CD4-positive, alpha-beta T cell treated with Interleukin-17A for 4 hours (primary cell): ENCODE measurements at regions not wholly inside any gene's neighbourhood (a gene's known extent, or its start where the extent isn't known, plus 50 kb on each side); places are given as distances from the start of the nearest gene placed in this dataset.
"Not testable (repeated sequence)": the region's sequence is repeated elsewhere in the genome, so short reads cannot be mapped to it uniquely, and the experiment has no call there.

Source experiments
- DNase-seq: peaks from one replicate; pipeline ENCODE4 v3.0.0-alpha.2; 2020; ENCODE audit warnings: mixed read lengths

GRCh38 chr12:123059500-123059899, 79.0 kb downstream of the ARL6IP4 start:
- DNase-seq, result no peak

GRCh38 chr12:123058980-123059379, 78.5 kb downstream of the ARL6IP4 start:
- no peak for DNase-seq

- DNase-seq, result no peak
These were observed 78.0 kb downstream of the ARL6IP4 start for GRCh38 chr12:123058481-123058880.

- no peak for DNase-seq
These were observed 77.2 kb downstream of the ARL6IP4 start for GRCh38 chr12:123057513-123058265.

GRCh38 chr12:123056709-123057108, 76.2 kb downstream of the ARL6IP4 start:
- DNase-seq, result peak; percentile 12

GRCh38 chr12:123056053-123056452, 75.6 kb downstream of the ARL6IP4 start:
- DNase-seq, result no peak

- DNase-seq, result no peak
These were observed 74.8 kb downstream of the ARL6IP4 start for GRCh38 chr12:123055281-123055766.

- no peak for DNase-seq
These were observed 73.9 kb downstream of the ARL6IP4 start for GRCh38 chr12:123054371-123054770.

- no peak for DNase-seq
These were observed 71.1 kb downstream of the ARL6IP4 start for GRCh38 chr12:123051556-123051955.

GRCh38 chr12:123050913-123051312, 70.4 kb downstream of the ARL6IP4 start:
- no peak for DNase-seq

GRCh38 chr12:123050331-123050831, 69.9 kb downstream of the ARL6IP4 start:
- DNase-seq, result no peak

GRCh38 chr12:123049398-123050240, 69.1 kb downstream of the ARL6IP4 start:
- no peak for DNase-seq

GRCh38 chr12:123047892-123048291, 67.4 kb downstream of the ARL6IP4 start:
- not testable (repeated sequence) for DNase-seq

GRCh38 chr12:123047289-123047688, 66.8 kb downstream of the ARL6IP4 start:
- DNase-seq, result no peak

- DNase-seq, result no peak
These were observed 66.0 kb downstream of the ARL6IP4 start for GRCh38 chr12:123046431-123046830.

- DNase-seq, result no peak
These were observed 65.2 kb downstream of the ARL6IP4 start for GRCh38 chr12:123045678-123046077.

- no peak for DNase-seq
These were observed 63.9 kb downstream of the ARL6IP4 start for GRCh38 chr12:123044351-123044750.

GRCh38 chr12:123043536-123044001, 63.1 kb downstream of the ARL6IP4 start:
- peak; percentile 84 for DNase-seq

- DNase-seq, result no peak
These were observed 62.4 kb downstream of the ARL6IP4 start for GRCh38 chr12:123042833-123043232.

- no peak for DNase-seq
These were observed 61.6 kb downstream of the ARL6IP4 start for GRCh38 chr12:123041811-123042655.

- no peak for DNase-seq
These were observed 60.6 kb downstream of the ARL6IP4 start for GRCh38 chr12:123041042-123041531.

GRCh38 chr12:123040106-123040505, 59.6 kb downstream of the ARL6IP4 start:
- no peak for DNase-seq
